HG02571 (cell line): ENCODE measurements at regions not wholly inside any gene's neighbourhood (a gene's known extent, or its start where the extent isn't known, plus 50 kb on each side); places are given as distances from the start of the nearest gene placed in this dataset.
"Not testable (repeated sequence)": the region's sequence is repeated elsewhere in the genome, so short reads cannot be mapped to it uniquely, and the experiment has no call there.

ENCODE experiments used
- ATAC-seq: cut with Tn5 transposase; IDR thresholded peaks from one replicate; pipeline ENCODE4 v1.9.1; 2021; ENCODE audit warnings: mild to moderate bottlenecking, moderate library complexity; ENCODE audit not compliant: unreplicated experiment

DNA sequence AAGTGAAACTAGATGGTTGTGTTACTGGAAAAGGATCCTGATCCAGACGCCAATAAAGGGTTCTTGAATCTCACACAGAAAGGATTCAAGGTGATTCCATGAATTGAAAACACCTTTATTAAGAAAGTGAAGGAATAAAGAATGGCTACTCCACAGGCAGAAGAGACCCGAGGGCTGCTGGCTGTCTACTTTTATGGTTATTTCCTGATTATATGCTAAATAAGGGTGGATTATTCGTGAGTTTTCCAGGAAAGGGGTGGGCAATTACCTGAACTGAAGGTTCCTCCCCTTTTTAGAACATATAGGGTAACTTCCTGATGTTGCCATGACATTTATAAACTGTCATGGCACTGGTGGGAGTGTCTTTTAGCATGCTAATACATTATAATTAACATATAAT lies 50.9 kb upstream of the WARS2 start:
- no peak for ATAC-seq

DNA sequence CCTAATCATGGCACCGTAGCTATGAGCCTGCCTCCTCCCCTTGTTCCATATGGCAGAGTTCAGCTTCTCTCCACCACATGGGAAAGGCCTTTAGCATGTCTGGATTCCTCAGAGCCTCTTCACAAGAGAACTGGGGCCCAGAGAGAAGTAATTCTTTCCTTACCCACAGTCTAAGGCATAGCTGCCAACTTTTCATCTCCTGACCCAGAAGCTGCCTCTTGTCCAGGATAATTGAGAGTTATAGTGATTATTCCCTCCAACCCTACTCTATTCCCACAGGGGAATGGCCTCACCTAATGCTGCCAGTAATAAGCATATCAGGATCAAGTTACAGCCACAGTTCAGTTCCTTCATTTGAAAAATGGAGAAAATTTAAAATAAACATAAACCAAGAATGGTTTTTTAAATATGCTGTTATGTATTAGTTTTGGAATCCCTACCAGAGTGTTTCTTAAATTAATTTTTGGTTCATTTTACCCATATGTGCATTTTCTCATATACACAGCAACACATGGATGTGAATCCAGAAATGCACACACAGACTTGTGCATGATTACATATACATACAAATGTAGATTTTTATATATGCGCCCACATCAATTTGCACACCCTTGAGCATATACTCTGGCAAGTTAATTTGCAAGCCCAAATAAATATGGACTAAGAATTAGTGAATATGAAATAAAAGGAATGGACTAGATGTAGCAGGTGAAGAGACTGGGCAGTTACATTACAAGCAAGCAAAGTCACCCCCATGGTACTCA lies 63.9 kb upstream of the WARS2 start:
- ATAC-seq = no peak

DNA sequence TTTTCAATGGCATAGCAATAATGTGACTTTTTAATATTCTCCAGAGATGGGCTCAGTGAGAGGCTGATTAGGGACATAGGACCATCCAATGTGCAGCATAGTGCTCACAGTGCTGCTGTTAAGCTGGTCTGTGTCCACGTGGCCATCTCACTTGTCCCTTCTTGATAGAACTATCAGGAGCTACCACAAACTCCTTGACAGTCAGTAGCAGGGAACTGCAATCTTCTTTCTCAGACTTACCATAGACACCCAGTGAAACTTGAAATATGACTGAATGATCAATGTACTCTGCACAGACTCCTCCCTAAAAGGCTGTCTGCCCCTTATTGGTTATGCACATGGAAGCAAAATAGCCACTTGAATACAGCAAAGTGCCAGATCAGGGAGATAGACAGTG lies 64.5 kb upstream of the WARS2 start:
- no peak for ATAC-seq

- no peak for ATAC-seq
Observed at GRCh38 chr1:119209061-119209460, 68.6 kb upstream of the WARS2 start.

- ATAC-seq = no peak
Observed at GRCh38 chr1:119209596-119210295, 69.3 kb upstream of the WARS2 start.

DNA sequence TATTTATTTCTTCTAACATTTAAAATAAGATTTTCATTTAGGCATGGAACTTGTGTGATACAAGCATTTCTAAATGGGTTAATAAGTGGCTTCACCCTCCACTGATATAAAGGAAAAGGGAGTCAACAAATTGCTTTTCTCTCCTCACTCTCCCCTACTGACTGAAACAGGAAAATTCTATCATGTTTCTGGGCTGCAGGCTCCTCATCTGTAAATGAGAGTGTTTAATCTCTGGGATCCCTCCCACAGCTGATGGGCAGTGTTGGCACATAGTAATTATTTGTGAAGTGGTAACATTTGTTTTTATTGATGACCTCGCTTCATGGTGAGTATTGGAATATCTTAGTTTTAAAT lies 69.8 kb upstream of the WARS2 start:
- ATAC-seq = no peak

GRCh38 chr1:119213213-119213612 lies 72.8 kb upstream of the WARS2 start:
- not testable (repeated sequence) for ATAC-seq

- ATAC-seq = not testable (repeated sequence)
Observed at GRCh38 chr1:119214961-119215360, 74.5 kb upstream of the WARS2 start.

- no peak for ATAC-seq
Observed at GRCh38 chr1:119217309-119217828, 76.9 kb upstream of the WARS2 start.

DNA sequence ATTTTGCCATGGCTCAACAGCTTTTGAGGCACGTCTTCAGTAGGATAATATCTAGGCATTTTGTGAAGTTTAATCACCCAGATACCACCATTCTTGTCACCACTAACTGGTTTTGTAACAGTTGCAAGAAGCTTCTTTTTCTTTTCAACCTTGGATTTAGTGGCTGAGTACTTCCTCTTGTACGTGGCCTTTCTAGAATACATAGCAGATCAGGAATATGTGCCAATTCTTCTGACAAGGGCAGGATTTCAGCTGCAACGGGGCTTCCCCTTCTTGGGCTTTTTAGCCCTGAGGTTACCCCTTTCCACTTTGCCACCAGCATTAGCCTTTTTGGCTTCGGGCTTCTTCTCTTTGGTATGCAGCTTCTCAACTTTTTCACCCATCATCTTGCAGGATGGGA lies 79.3 kb upstream of the WARS2 start:
- no peak for ATAC-seq

DNA sequence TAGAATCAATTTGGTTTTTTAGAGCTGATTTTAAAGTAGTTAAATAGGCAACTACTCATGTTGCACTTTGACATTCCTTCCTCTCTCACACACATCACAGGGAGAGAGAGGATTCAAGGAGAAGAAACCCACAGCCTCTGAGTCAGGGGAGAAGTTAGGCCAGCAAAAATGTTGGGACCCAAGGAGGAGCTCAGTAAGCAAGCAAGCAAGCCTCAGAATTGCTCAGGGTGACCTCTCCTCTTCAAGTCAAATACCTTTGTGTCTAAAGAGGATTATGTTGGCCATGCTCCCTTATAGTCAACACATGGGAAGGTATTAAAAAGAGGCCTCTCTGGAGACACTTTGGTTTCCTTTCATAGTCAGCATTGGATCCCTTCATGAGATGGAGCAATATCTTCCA lies 80.5 kb upstream of the WARS2 start:
- ATAC-seq = no peak

DNA sequence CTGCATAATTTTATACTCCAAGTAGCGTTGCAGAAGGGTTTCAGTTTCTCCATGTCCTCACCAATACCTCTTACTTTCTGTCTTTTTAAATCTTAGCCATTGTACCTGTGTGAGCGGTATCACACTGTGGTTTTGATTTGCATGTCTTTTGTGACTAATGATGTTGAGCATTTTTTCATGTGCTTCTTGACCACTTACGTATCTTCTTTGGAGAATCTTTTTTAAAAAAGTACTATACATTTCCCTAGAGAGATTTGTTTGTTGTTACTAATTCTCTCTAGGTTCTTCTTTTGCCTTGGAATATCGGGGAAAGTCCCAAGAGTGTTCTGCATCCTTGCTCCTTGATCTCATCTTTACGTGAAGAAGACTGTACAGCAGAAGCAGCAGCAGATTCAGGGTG lies 81.8 kb upstream of the WARS2 start:
- peak; percentile 59 for ATAC-seq

GRCh38 chr1:119225265-119225664 lies 84.8 kb upstream of the WARS2 start:
- ATAC-seq = no peak

- no peak for ATAC-seq
Observed at GRCh38 chr1:119225831-119226230, 85.4 kb upstream of the WARS2 start.

DNA sequence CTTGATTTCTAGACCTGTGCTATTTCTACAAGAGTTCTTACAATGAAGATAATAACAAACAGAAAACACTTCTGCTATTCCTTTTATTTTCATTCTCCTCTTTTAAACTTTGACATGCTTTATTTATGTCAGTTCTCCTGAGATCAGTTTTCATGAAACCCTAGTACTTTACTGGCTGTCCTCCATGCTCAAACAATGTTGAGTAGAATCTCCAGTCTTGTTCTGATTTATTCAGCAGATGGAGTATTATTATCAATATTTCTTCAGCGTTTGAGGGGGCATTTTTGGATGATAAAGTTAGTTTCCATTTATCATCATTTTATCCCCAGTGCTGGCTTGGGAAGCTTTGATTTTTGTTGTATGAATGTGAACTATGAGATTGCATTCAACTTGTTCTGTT lies 85.9 kb upstream of the WARS2 start:
- ATAC-seq = no peak

- ATAC-seq = no peak
Observed at GRCh38 chr1:119226913-119227312, 86.5 kb upstream of the WARS2 start.

DNA sequence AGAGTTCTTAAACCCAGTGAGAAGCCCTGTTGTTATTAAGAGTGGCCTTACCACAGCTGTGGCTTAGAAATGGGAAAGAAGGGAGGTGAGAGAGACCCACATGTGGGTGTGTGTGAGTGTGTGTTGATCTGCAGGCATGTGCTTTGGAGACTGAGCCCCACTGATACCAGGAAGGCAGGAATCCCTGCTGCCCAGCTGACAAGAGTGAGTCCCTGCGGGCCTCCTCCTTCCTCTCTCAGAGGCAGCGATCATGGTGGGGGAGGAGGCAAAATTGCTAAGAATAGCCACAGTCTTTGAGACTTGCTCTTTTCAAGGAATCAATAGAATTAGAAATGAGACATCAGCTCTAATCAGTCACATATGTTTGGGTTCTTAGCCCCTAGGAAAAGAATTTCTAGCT lies 87.0 kb upstream of the WARS2 start:
- no peak for ATAC-seq

DNA sequence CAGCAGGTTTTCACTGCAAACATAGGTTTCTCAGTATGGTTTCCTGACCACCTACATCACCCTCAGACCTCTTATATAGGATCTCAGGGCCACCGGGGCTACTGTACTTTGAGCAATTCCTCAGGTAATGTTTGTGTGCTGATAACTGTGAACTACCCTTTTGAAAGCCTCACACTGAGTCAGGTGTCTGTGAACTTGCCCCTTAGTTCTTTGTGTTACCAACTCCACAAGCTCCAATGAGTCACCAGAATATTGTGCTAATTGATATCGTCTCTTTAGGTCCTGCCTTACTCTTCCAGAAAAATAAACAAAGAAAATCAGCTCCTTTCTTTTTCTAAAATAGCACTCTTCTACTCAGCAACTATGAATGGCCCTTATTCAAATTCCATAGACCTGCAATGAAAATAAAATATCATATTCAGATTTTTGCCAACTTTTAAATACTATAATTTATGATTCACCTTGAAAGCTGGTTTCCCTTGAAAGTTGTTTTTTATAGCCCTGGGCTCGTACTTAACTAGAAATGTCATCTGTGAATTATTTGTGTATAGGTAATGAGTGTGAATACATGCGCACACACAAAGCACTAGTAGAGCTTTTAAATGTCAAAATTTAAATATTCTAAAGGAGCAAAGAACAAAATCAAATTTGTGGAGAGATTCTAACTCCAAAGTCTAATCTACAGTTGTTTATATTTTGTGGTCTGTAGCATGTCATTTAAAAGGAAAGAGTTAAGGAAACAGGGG lies 88.1 kb upstream of the WARS2 start:
- ATAC-seq = no peak

DNA sequence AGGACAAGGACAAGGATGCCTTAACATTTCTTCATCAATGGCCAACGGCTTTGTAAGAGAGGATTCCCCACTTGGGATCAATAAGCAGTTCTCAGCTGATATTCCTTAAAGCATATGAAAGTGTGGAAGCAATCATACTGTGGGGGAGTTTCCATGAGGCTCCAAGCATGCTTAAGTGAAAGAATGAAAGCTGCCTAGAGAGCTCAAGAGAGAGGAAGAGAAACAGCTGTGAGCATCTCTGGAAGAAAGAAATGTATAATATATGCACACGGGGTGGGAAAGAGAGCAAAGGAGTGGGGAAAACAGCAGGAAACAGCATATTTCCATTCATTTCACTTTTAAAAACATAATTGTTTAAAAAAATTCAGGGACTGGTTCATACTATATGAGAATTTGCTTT lies 94.7 kb upstream of the WARS2 start:
- ATAC-seq = no peak

GRCh38 chr1:119245881-119246280 lies 105.4 kb upstream of the WARS2 start:
- ATAC-seq = no peak

DNA sequence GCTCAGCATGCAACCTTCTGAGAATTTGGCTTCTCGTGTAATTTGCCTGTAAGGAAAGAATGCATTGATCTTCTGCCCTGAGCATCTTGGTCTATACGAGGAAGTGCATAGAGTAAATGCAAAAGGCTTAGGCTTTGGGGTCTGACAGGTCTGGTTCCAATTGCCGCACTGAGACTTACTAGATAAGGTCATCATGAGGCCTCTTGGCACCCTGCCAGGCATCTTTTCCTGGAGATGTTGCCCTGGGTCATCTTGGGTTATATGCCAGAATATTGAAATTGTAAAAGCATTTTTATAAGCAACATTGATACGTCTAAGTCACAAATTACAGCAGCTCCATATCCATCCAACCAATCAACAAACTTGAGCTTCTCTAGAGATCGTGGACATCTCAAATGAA lies 108.8 kb upstream of the WARS2 start:
- no peak for ATAC-seq

DNA sequence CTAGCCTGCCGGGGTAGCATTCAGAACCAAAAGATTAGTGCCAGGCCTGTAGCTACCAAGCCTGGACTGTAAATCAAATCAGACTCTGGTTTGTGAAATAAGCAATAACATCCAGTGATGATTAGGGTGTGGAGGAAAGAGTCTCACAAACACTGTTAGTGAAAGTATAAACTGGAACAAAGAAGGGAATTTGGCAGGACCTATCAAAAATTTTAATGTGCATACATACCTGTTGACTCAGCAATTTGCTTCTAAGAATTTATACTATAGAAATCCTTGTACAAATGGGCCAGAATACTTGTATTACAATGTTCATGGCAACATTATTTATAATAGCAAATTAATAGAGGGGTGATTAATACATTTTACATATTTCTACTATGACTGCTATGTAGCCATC lies 109.8 kb upstream of the WARS2 start:
- no peak for ATAC-seq
